AG09309 (cell line): ENCODE measurements at regions not wholly inside any gene's neighbourhood (a gene's known extent, or its start where the extent isn't known, plus 50 kb on each side); places are given as distances from the start of the nearest gene placed in this dataset.

Experiments used
- DNase-seq: peaks from one replicate; pipeline ENCODE4 v3.0.0-alpha.2; 2010; ENCODE audit warnings: low read depth
- H3K4me3 ChIP-seq: 2 replicates; pipeline ENCODE4 v1.5.1; 2011; ENCODE audit warnings: mild to moderate bottlenecking, low read depth, low read length, moderate library complexity; ENCODE audit not compliant: control insufficient read depth
- CTCF ChIP-seq: IDR thresholded peaks from 2 replicates; pipeline ENCODE4 v1.5.1; 2011; ENCODE audit warnings: mild to moderate bottlenecking, low read depth, low read length, inconsistent platforms; ENCODE audit not compliant: insufficient read depth, control insufficient read depth; ENCODE audit errors: missing control alignments

- H3K4me3 ChIP-seq: no peak overlapping the region
- no peak for TF ChIP-seq CTCF
Observed at GRCh38 chr1:17920881-17921640, 165.9 kb downstream of the ACTL8 start.

GRCh38 chr1:17922833-17923232, 167.7 kb downstream of the ACTL8 start:
- H3K4me3 ChIP-seq: no peak overlapping the region
- peak; percentile 54 for TF ChIP-seq CTCF
- DNase-seq: no peak

More at GRCh38 chr1:17920881-17921640, 165.9 kb downstream of the ACTL8 start:
- DNase-seq: no peak

GRCh38 chr1:17923666-17924065, 168.5 kb downstream of the ACTL8 start:
- no peak for DNase-seq
- no peak for TF ChIP-seq CTCF
- H3K4me3 ChIP-seq: no peak overlapping the region

- H3K4me3 ChIP-seq: no peak overlapping the region
- no peak for TF ChIP-seq CTCF
- DNase-seq: no peak
Observed at GRCh38 chr1:17924578-17924977, 169.4 kb downstream of the ACTL8 start.

GRCh38 chr1:17925290-17926237, 170.4 kb downstream of the ACTL8 start:
- no peak for TF ChIP-seq CTCF
- no peak overlapping the region for H3K4me3 ChIP-seq
- no peak for DNase-seq

GRCh38 chr1:17926906-17927305, 171.8 kb downstream of the ACTL8 start:
- TF ChIP-seq CTCF: no peak
- no peak overlapping the region for H3K4me3 ChIP-seq
- no peak for DNase-seq
